HG02588 (cell line): ENCODE measurements at regions not wholly inside any gene's neighbourhood (a gene's known extent, or its start where the extent isn't known, plus 50 kb on each side); places are given as distances from the start of the nearest gene placed in this dataset.
"Not testable (repeated sequence)": the region's sequence is repeated elsewhere in the genome, so short reads cannot be mapped to it uniquely, and the experiment has no call there.

Experiments used
- ATAC-seq: cut with Tn5 transposase; IDR thresholded peaks from one replicate; pipeline ENCODE4 v1.9.1; 2021; ENCODE audit warnings: mild to moderate bottlenecking, moderate library complexity; ENCODE audit not compliant: unreplicated experiment

- ATAC-seq: no peak
Measured at GRCh38 chr2:194870974-194871535, 786.0 kb upstream of the SLC39A10 start.

- ATAC-seq: no peak
Measured at GRCh38 chr2:194867328-194867727, 789.7 kb upstream of the SLC39A10 start.

GRCh38 chr2:194854941-194855340 is 802.1 kb upstream of the SLC39A10 start:
- ATAC-seq: no peak

GRCh38 chr2:194842871-194843270 is 814.2 kb upstream of the SLC39A10 start:
- no peak for ATAC-seq

- ATAC-seq: not testable (repeated sequence)
Measured at GRCh38 chr2:194834371-194834770, 822.7 kb upstream of the SLC39A10 start.

- ATAC-seq: no peak
Measured at GRCh38 chr2:194826241-194826640, 830.8 kb upstream of the SLC39A10 start.

- no peak for ATAC-seq
Measured at GRCh38 chr2:194824450-194824849, 832.6 kb upstream of the SLC39A10 start.

- ATAC-seq: no peak
Measured at GRCh38 chr2:194822657-194823056, 834.4 kb upstream of the SLC39A10 start.

GRCh38 chr2:194822097-194822496 is 834.9 kb upstream of the SLC39A10 start:
- no peak for ATAC-seq

- no peak for ATAC-seq
Measured at GRCh38 chr2:194819367-194819766, 837.7 kb upstream of the SLC39A10 start.

GRCh38 chr2:194815475-194815874 is 841.6 kb upstream of the SLC39A10 start:
- no peak for ATAC-seq

- ATAC-seq: no peak
Measured at GRCh38 chr2:194802589-194802988, 854.4 kb upstream of the SLC39A10 start.

- not testable (repeated sequence) for ATAC-seq
Measured at GRCh38 chr2:194787071-194787470, 870.0 kb upstream of the SLC39A10 start.

GRCh38 chr2:194771394-194771793 is 885.6 kb upstream of the SLC39A10 start:
- ATAC-seq: not testable (repeated sequence)

GRCh38 chr2:194769030-194769429 is 888.0 kb upstream of the SLC39A10 start:
- no peak for ATAC-seq

- ATAC-seq: no peak
Measured at GRCh38 chr2:194765723-194766122, 891.3 kb upstream of the SLC39A10 start.

- ATAC-seq: no peak
Measured at GRCh38 chr2:194750926-194751325, 906.1 kb upstream of the SLC39A10 start.

- ATAC-seq: no peak
Measured at GRCh38 chr2:194745557-194746146, 911.4 kb upstream of the SLC39A10 start.

- no peak for ATAC-seq
Measured at GRCh38 chr2:194742706-194743105, 914.3 kb upstream of the SLC39A10 start.

- ATAC-seq: no peak
Measured at GRCh38 chr2:194739217-194739616, 917.8 kb upstream of the SLC39A10 start.

- ATAC-seq: no peak
Measured at GRCh38 chr2:194735837-194736542, 921.0 kb upstream of the SLC39A10 start.

- no peak for ATAC-seq
Measured at GRCh38 chr2:194730266-194730665, 926.8 kb upstream of the SLC39A10 start.
